GM12864 (cell line): ENCODE measurements at regions not wholly inside any gene's neighbourhood (a gene's known extent, or its start where the extent isn't known, plus 50 kb on each side); places are given as distances from the start of the nearest gene placed in this dataset.
A peak's percentile ranks its signal among the peaks of the same experiment; 100 is the strongest.
"Not testable (repeated sequence)": the region's sequence is repeated elsewhere in the genome, so short reads cannot be mapped to it uniquely, and the experiment has no call there.

Source experiments
- DNase-seq: peaks from one replicate; pipeline ENCODE4 v3.0.0-alpha.2; 2011; ENCODE audit warnings: low read depth
- H3K4me3 ChIP-seq: 2 replicates; pipeline ENCODE4 v1.5.1; 2011; ENCODE audit warnings: mild to moderate bottlenecking, low read depth, low read length, control low read depth
- TF ChIP-seq, protein P1 (sequence below): IDR thresholded peaks from 2 replicates; pipeline ENCODE4 v1.5.1; 2011; ENCODE audit warnings: low read depth, mild to moderate bottlenecking, moderate library complexity, low read length, control low read depth, inconsistent platforms; ENCODE audit errors: missing control alignments

DNA sequence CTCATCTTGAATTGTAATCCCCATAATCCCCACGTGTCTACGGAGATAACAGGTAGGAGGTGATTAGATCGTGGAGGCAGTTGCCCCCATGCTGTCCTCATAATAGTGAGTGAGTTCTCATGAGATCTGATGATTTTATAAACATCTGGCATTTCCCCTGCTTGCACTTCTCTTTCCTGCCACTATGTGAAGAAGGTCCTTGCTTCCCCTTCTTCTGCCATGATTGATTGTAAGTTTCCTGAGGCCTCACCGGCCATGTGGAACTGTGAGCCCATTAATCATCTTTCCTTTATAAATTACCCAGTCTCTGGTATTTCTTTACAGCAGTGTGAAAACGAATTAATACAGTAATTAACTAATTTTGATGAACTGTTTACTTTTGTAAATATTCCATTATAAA lies 582.5 kb downstream of the TSN start:
- no peak overlapping the region for H3K4me3 ChIP-seq
- DNase-seq, result no peak
- TF ChIP-seq, protein P1, sequence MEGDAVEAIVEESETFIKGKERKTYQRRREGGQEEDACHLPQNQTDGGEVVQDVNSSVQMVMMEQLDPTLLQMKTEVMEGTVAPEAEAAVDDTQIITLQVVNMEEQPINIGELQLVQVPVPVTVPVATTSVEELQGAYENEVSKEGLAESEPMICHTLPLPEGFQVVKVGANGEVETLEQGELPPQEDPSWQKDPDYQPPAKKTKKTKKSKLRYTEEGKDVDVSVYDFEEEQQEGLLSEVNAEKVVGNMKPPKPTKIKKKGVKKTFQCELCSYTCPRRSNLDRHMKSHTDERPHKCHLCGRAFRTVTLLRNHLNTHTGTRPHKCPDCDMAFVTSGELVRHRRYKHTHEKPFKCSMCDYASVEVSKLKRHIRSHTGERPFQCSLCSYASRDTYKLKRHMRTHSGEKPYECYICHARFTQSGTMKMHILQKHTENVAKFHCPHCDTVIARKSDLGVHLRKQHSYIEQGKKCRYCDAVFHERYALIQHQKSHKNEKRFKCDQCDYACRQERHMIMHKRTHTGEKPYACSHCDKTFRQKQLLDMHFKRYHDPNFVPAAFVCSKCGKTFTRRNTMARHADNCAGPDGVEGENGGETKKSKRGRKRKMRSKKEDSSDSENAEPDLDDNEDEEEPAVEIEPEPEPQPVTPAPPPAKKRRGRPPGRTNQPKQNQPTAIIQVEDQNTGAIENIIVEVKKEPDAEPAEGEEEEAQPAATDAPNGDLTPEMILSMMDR, result peak; percentile 17

DNA sequence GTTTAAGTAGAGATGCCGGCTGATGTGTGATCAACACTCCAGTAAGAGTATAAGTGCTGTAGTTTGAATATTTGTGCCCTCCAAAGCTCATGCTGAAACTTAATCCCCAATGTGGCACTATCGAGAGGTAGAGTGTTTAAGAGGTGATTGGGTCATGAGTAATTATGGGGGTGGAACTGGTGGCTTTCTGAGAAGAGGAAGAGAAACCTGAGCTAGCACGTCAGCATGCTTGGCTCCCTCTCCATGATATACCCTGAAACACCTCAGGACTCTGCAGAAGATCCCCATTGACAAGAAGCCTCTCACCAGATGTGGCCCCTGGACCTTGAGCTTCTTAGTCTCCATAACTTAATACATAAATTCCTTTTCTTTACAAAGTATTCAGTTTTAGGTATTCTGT lies 584.8 kb downstream of the TSN start:
- TF ChIP-seq, protein P1, result no peak
- DNase-seq, result peak; percentile 0
- H3K4me3 ChIP-seq, result no peak overlapping the region

DNA sequence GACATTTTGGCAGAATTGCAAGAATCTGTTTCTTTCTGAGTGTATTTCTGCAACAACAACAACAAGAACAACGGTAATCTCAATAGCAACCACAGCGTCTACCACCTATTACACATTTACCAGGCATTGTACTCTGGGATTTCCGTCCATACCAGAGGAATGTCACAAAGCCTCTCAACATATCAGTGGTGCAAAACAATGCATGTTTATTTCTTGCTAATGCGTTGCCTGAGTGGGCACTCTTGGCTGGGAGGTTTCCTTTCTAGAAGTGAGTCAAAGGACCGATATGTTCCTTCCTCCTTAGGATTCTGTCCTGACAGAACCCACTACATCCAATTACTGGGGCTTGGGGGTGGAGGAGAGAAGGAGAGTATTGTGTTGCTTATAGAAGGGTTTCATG lies 585.6 kb downstream of the TSN start:
- TF ChIP-seq, protein P1, result no peak
- H3K4me3 ChIP-seq, result no peak overlapping the region
- no peak for DNase-seq

DNA sequence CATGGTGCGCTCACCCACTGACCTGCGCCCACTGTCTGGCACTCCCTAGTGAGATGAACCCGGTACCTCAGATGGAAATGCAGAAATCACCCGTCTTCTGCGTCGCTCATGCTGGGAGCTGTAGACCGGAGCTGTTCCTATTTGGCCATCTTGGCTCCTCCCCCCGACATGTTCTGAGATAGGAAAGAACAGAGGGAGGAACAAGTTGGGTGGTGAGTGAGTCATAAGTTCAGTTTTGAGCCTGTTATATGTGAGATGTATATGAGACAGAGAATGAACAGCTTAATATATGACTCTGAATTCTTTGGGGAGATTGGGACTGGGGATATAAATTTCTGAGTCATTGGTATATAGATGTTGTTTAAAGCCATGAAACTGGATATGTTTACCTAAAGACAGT lies 596.7 kb downstream of the TSN start:
- not testable (repeated sequence) for DNase-seq, H3K4me3 ChIP-seq

DNA sequence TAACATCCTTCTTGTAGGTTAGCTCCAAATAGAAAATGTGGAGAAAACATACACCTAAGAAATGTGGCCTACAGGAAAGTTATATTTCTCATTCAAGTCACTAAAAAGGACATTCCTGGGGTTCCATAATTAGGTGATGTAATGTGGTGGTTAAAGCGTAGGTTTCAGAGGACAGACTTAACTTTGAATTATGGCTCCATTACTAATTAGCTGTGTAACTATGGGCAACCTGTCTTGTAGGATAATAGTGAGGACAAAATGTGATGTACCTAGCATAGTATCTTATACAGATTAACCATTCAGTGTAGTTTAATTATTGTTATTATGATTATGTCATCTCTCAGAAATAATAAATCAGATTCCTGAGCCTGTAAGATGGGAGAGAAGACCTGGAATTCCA lies 602.5 kb downstream of the TSN start:
- DNase-seq, result no peak
- H3K4me3 ChIP-seq, result no peak overlapping the region
- TF ChIP-seq, protein P1, result no peak

GRCh38 chr2:122358729-122359128 lies 603.3 kb downstream of the TSN start:
- DNase-seq, result no peak
- H3K4me3 ChIP-seq, result no peak overlapping the region
- TF ChIP-seq, protein P1, result no peak

GRCh38 chr2:122363885-122364284 lies 608.4 kb downstream of the TSN start:
- no peak overlapping the region for H3K4me3 ChIP-seq
- TF ChIP-seq, protein P1, result no peak
- DNase-seq, result no peak

- TF ChIP-seq, protein P1, result no peak
- no peak for DNase-seq
- H3K4me3 ChIP-seq, result no peak overlapping the region
Observed at GRCh38 chr2:122366427-122366826, 611.0 kb downstream of the TSN start.
